ENCODE measurements at regions not wholly inside any gene's neighbourhood (a gene's known extent, or its start where the extent isn't known, plus 50 kb on each side); places are given as distances from the start of the nearest gene placed in this dataset.
"Not testable (repeated sequence)": the region's sequence is repeated elsewhere in the genome, so short reads cannot be mapped to it uniquely, and the experiment has no call there.

DNA sequence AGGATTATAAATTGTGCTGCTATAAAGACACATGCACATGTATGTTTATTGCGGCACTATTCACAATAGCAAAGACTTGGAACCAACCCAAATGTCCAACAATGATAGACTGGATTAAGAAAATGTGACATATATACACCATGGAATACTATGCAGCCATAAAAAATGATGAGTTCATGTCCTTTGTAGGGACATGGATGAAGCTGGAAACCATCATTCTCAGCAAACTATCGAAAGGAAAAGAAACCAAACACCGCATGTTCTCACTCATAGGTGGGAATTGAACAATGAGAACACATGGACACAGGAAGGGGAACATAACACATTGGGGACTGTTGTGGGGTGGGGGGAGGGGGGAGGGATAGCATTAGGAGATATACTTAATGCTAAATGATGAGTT, 67.8 kb upstream of the ETV3 start:
- ATAC-seq; H3K4me3 ChIP-seq (ENCODE audit: low read length); DNase-seq; H3K27me3 ChIP-seq (ENCODE audit: control insufficient read depth, insufficient read depth); H3K27ac ChIP-seq (ENCODE audit: low read length); H3K4me1 ChIP-seq (ENCODE audit: control insufficient read depth, insufficient read depth, low read length); H3K9me3 ChIP-seq (ENCODE audit: control insufficient read depth, low read length); intact Hi-C loops (cut with DNase I): not testable (repeated sequence)
- 89% methylated on average over 3 of the region's 3 CpGs for WGBS

DNA sequence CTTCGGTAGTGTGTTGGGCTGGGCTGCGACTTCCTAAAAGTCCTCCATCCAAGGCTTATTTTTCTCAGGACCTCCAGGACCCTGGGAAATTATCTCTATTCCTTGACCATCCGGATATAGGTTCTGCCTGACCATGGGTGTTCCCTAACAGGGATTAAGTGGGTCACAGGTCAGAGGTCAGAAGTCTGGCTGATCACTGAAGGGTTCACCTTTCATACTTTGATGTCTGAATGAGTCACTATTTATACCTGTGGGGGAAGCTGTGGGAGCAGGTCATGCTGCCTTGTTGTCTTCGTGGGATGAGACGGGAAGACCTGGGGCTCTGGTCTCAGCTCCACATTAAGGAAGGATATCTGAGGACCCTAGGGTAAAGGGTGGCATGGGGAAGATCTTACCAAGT, 65.0 kb upstream of the ETV3 start:
- intact Hi-C loops (cut with DNase I) = no loop called here
- Histone ChIP-seq H3K27me3 (ENCODE audit: control insufficient read depth, insufficient read depth) (no peaks in the 10 kb centered on the region), H3K9me3 (ENCODE audit: control insufficient read depth, low read length) (no peaks in the 10 kb centered on the region), H3K27ac (ENCODE audit: low read length) (no peak overlapping the region), H3K4me1 (ENCODE audit: control insufficient read depth, insufficient read depth, low read length) (no peaks in the 10 kb centered on the region), H3K4me3 (ENCODE audit: low read length) (no peak overlapping the region)
- DNase-seq (no peak), ATAC-seq (no peak)
- WGBS = 84% methylated on average over 5 of the region's 5 CpGs

GRCh38 chr1:157202331-157202730, 64.1 kb upstream of the ETV3 start:
- DNase-seq (no peak), ATAC-seq (no peak)
- 58% methylated on average over 5 of the region's 5 CpGs for WGBS
- no peaks in the 10 kb centered on the region for H3K27me3 ChIP-seq (ENCODE audit: control insufficient read depth, insufficient read depth)
- no peak overlapping the region for H3K27ac ChIP-seq (ENCODE audit: low read length)
- intact Hi-C loops (cut with DNase I) = no loop called here
- no peaks in the 10 kb centered on the region for H3K9me3 ChIP-seq (ENCODE audit: control insufficient read depth, low read length)
- H3K4me3 ChIP-seq (ENCODE audit: low read length) = no peak overlapping the region
- H3K4me1 ChIP-seq (ENCODE audit: control insufficient read depth, insufficient read depth, low read length) = no peaks in the 10 kb centered on the region

DNA sequence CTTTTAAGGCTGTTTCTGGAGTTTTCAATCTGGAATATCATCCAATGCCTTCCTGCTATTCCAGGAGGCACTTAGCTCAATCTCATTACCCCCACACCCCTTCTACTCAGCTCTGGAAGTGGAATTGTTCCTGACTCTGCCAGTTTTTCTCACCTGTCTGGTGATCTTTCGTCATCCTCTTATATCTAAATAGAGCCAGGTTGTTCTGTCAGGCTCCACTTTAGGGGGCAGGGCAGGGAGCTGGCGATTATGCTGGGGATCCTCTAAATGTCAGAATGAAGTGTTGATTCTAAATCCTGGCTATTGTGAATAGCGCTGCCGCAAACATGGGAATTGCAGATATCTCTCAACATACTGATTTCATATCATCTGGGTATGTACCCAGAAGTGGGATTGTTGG, 63.6 kb upstream of the ETV3 start:
- Histone ChIP-seq H3K4me1 (ENCODE audit: control insufficient read depth, insufficient read depth, low read length) (no peaks in the 10 kb centered on the region), H3K4me3 (ENCODE audit: low read length) (no peak overlapping the region), H3K9me3 (ENCODE audit: control insufficient read depth, low read length) (no peaks in the 10 kb centered on the region), H3K27me3 (ENCODE audit: control insufficient read depth, insufficient read depth) (no peaks in the 10 kb centered on the region), H3K27ac (ENCODE audit: low read length) (no peak overlapping the region)
- DNase-seq = no peak
- 71% methylated on average over 4 of the region's 4 CpGs for WGBS
- intact Hi-C loops (cut with DNase I) = no loop called here
- no peak for ATAC-seq

GRCh38 chr1:157200451-157200850, 62.3 kb upstream of the ETV3 start:
- intact Hi-C loops (cut with DNase I) = no loop called here
- DNase-seq (no peak), ATAC-seq (no peak)
- Histone ChIP-seq H3K27me3 (ENCODE audit: control insufficient read depth, insufficient read depth) (no peaks in the 10 kb centered on the region), H3K4me1 (ENCODE audit: control insufficient read depth, insufficient read depth, low read length) (no peaks in the 10 kb centered on the region), H3K4me3 (ENCODE audit: low read length) (no peak overlapping the region), H3K27ac (ENCODE audit: low read length) (no peak overlapping the region), H3K9me3 (ENCODE audit: control insufficient read depth, low read length) (no peaks in the 10 kb centered on the region)
- WGBS = 69% methylated on average over 8 of the region's 8 CpGs

DNA sequence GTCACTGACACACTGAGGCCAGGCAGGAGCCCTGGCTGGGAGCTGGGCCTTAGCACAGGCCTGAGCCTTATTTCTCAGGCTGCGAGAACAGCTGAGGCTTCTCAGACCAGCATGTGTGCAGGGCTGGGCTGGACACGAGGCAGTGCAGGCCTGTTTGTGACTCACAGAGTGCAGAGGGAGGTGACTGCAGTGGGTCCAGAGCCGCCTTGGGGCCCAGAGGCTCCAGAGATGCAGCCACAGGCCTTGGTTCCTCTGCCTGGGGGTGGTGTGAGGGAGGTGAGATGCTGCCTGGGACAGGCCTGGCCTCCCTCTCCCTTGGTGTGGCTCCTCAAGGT, 61.2 kb upstream of the ETV3 start:
- Histone ChIP-seq H3K9me3 (ENCODE audit: control insufficient read depth, low read length) (no peaks in the 10 kb centered on the region), H3K27ac (ENCODE audit: low read length) (no peak overlapping the region), H3K4me1 (ENCODE audit: control insufficient read depth, insufficient read depth, low read length) (no peaks in the 10 kb centered on the region), H3K27me3 (ENCODE audit: control insufficient read depth, insufficient read depth) (no peaks in the 10 kb centered on the region), H3K4me3 (ENCODE audit: low read length) (no peak overlapping the region)
- intact Hi-C loops (cut with DNase I) = loop anchor here in 1 of 4 donors (5.0 kb wide), 1 partner anchor 288 kb away; no protein-coding TSS in a partner anchor
- WGBS = 67% methylated on average over 3 of the region's 3 CpGs
- DNase-seq = no peak
- no peak for ATAC-seq

DNA sequence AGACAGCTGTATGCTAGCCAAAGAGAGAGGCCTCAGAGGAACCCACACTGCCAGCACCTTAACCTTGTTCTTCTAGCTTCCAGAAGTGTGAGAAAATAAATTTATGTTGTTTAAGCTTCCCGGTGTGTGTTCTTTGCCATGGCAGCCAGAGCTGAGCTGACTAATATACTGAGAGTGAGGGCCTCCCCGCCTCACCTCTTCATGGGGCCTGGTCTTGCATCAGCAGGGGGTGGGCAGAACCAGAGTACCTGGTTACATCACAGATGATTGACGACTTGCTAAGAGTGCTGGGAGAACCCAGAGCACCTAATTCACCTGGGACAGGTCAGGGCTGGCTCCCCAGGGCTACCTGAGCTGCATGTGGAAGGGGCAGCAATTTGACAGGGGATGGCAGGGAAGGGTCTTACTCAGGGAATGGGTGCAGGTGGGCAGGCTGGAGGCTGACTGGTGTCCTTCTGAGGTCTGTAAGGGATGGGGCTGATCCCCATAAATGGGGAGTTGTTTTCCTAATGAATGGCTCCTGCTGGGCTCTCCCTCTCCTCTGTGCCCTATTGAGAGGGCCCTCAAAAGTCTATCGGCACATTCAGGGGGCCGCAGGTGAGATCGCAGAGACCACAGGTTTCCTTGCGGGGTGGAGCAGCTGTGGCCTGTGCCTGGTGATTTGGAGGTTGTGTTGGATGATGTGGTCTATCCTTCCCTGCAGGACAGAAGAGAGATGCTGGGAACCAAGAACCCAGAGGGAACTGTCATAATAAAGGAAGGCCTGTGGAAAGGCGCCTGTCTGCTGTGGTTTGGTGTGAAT, 60.6 kb upstream of the ETV3 start:
- H3K27ac ChIP-seq (ENCODE audit: low read length) = no peak overlapping the region
- H3K4me3 ChIP-seq (ENCODE audit: low read length) = no peak overlapping the region
- H3K4me1 ChIP-seq (ENCODE audit: control insufficient read depth, insufficient read depth, low read length) = no peaks in the 10 kb centered on the region
- no peaks in the 10 kb centered on the region for H3K27me3 ChIP-seq (ENCODE audit: control insufficient read depth, insufficient read depth)
- ATAC-seq (no peak), DNase-seq (no peak)
- WGBS = 74% methylated on average over 8 of the region's 8 CpGs
- no peaks in the 10 kb centered on the region for H3K9me3 ChIP-seq (ENCODE audit: control insufficient read depth, low read length)
- intact Hi-C loops (cut with DNase I) = loop anchor here in 1 of 4 donors (5.0 kb wide), 1 partner anchor 288 kb away; no protein-coding TSS in a partner anchor

GRCh38 chr1:157197906-157198435, 59.8 kb upstream of the ETV3 start:
- Histone ChIP-seq H3K27ac (ENCODE audit: low read length) (no peak overlapping the region), H3K27me3 (ENCODE audit: control insufficient read depth, insufficient read depth) (no peaks in the 10 kb centered on the region), H3K9me3 (ENCODE audit: control insufficient read depth, low read length) (no peaks in the 10 kb centered on the region), H3K4me3 (ENCODE audit: low read length) (no peak overlapping the region), H3K4me1 (ENCODE audit: control insufficient read depth, insufficient read depth, low read length) (no peaks in the 10 kb centered on the region)
- intact Hi-C loops (cut with DNase I) = loop anchor here in 1 of 4 donors (5.0 kb wide), 1 partner anchor 289 kb away; no protein-coding TSS in a partner anchor
- DNase-seq (no peak), ATAC-seq (no peak)
- WGBS = 86% methylated on average over 7 of the region's 7 CpGs

DNA sequence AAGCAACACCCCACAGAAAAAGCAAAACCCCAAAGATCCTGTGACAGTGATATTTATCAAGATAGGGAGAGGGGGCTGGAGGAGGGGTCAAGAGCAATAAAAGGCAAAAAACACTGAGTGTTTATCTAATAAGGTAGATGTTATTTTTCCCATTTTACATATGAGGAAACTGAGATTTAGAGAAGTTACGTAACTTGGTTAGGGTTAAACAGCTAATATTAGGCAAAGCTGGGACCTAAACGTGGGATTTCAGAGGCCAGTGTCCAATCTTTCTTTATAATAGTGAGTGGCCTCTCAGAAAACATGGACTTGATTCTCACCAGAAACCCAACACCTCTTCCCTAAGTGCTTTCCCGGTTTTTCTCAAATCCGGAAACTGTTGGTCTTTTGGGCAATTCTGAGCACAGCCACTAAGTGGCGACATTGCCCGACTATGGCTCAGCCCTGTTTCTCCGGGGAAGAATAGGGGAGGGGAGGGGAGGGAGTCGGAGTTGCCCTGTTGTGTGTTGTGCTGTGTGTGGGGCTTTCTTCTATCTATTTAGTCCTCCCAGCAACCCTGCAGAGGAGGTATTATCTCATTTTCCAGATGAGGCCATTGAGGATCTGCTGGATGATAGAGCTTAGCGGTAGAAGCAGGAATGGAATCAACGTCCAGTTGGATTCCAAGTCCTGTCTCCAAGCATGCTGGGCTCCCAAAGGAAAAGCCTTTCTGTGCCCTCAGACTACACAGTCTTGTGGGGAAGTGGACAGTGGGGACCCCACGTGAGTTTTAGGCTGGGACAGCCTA, 58.7 kb upstream of the ETV3 start:
- H3K27ac ChIP-seq (ENCODE audit: low read length); H3K27me3 ChIP-seq (ENCODE audit: control insufficient read depth, insufficient read depth); H3K9me3 ChIP-seq (ENCODE audit: control insufficient read depth, low read length); H3K4me3 ChIP-seq (ENCODE audit: low read length); H3K4me1 ChIP-seq (ENCODE audit: control insufficient read depth, insufficient read depth, low read length); ATAC-seq; DNase-seq: not testable (repeated sequence)
- intact Hi-C loops (cut with DNase I) = loop anchor here in 1 of 4 donors (5.0 kb wide), 1 partner anchor 290 kb away; no protein-coding TSS in a partner anchor
- WGBS = 27% methylated on average over 9 of the region's 11 CpGs

DNA sequence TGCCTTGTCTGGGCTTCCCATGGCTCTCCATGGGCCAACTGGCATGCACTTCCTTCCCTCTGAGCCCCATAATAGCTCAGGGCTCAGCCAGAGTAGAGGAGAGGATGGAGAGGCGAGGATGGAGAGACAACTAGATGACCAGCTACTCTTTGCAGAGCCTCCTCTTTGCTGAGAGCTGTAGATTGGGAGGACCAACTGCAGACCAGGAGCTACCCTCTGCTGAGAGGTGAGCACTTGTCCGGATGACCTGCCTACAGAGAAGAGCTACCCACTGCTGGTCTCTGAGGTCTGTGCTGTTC, 58.0 kb upstream of the ETV3 start:
- intact Hi-C loops (cut with DNase I) = loop anchor here in 1 of 4 donors (5.0 kb wide), 1 partner anchor 291 kb away; no protein-coding TSS in a partner anchor
- WGBS = 95% methylated on average over 2 of the region's 2 CpGs
- ATAC-seq = no peak
- no peaks in the 10 kb centered on the region for H3K27me3 ChIP-seq (ENCODE audit: control insufficient read depth, insufficient read depth)
- no peak overlapping the region for H3K27ac ChIP-seq (ENCODE audit: low read length)
- no peak overlapping the region for H3K4me3 ChIP-seq (ENCODE audit: low read length)
- no peak for DNase-seq
- H3K9me3 ChIP-seq (ENCODE audit: control insufficient read depth, low read length) = no peaks in the 10 kb centered on the region
- H3K4me1 ChIP-seq (ENCODE audit: control insufficient read depth, insufficient read depth, low read length) = no peaks in the 10 kb centered on the region
